ENCODE measurements at regions not wholly inside any gene's neighbourhood (a gene's known extent, or its start where the extent isn't known, plus 50 kb on each side); places are given as distances from the start of the nearest gene placed in this dataset.

- no peak overlapping the region for H3K4me3 Mint-ChIP-seq
- H3K27ac Mint-ChIP-seq, result no peak overlapping the region
- H3K9me3 Mint-ChIP-seq (ENCODE audit: insufficient read depth), result no peaks in the 10 kb centered on the region
- H3K4me1 Mint-ChIP-seq, result no peaks in the 10 kb centered on the region
- intact Hi-C loops (cut with micrococcal nuclease), result no loop called here
- Histone ChIP-seq H3K27me3 (replicated peaks in 1 of 4; ENCODE audit: control extremely low read depth in 1 of 4, control insufficient read depth in 3 of 4, insufficient read depth in 4 of 4, low read length in 3 of 4) (no peaks in the 10 kb centered on the region), H3K4me3 (ENCODE audit: control extremely low read depth in 1 of 5, extremely low read depth in 1 of 5, insufficient read depth in 1 of 5, low read depth in 2 of 5, low read length in 4 of 5) (no peak overlapping the region), H4K20me1 (ENCODE audit: control insufficient read depth, insufficient read depth, low read length, poor library complexity, severe bottlenecking) (no peaks in the 10 kb centered on the region), H3K36me3 (replicated peaks in 1 of 2; ENCODE audit: control extremely low read depth in 1 of 2, control insufficient read depth in 1 of 2, extremely low read depth in 1 of 2, insufficient read depth in 2 of 2, low read length in 1 of 2) (no peaks in the 10 kb centered on the region), H3K27ac (ENCODE audit: low read length in 2 of 2) (no peak overlapping the region), H3K79me2 (ENCODE audit: control insufficient read depth, insufficient read depth, low read length) (no peaks in the 10 kb centered on the region), H3K4me1 (ENCODE audit: control insufficient read depth in 2 of 2, insufficient read depth in 2 of 2, low read length in 2 of 2) (no peaks in the 10 kb centered on the region), H2AFZ (ENCODE audit: insufficient read depth, low read depth, low read length, poor library complexity, severe bottlenecking) (no peak overlapping the region), H3K4me2 (replicated peaks; ENCODE audit: low read depth, low read length, poor library complexity, severe bottlenecking) (no peak overlapping the region), H3K9me3 (ENCODE audit: control extremely low read depth in 1 of 3, control insufficient read depth in 2 of 3, insufficient read depth in 1 of 3, low read length in 2 of 3) (no peaks in the 10 kb centered on the region), H3K9ac (ENCODE audit: low read length) (no peak overlapping the region)
- TF ChIP-seq EZH2 (IDR thresholded peaks at IDR 0.05; ENCODE audit: borderline replicate concordance, insufficient read depth, low read depth, low read length, poor library complexity, severe bottlenecking) (no peak), CTCF (IDR thresholded peaks at IDR 0.05) (no peak)
- H3K27me3 Mint-ChIP-seq, result no peaks in the 10 kb centered on the region
- ChIA-PET CTCF (no interaction called here), POLR2A (no interaction called here)
- WGBS (ENCODE audit: insufficient coverage), result 81% methylated on average over 7 of the region's 9 CpGs
- ATAC-seq (ENCODE audit: low read depth) (no peak), DNase-seq (no peak)
Observed at GRCh38 chr3:127441764-127442163, 148.8 kb downstream of the TPRA1 start.

GRCh38 chr3:127440384-127440783 is 150.1 kb downstream of the TPRA1 start:
- CTCF ChIA-PET, result no interaction called here

More at GRCh38 chr3:127440384-127440783, 150.1 kb downstream of the TPRA1 start:
- Histone ChIP-seq H3K36me3 (replicated peaks in 1 of 2; ENCODE audit: control extremely low read depth in 1 of 2, control insufficient read depth in 1 of 2, extremely low read depth in 1 of 2, insufficient read depth in 2 of 2, low read length in 1 of 2) (no peaks in the 10 kb centered on the region), H3K4me3 (ENCODE audit: control extremely low read depth in 1 of 5, extremely low read depth in 1 of 5, insufficient read depth in 1 of 5, low read depth in 2 of 5, low read length in 4 of 5) (no peak overlapping the region), H3K79me2 (ENCODE audit: control insufficient read depth, insufficient read depth, low read length) (no peaks in the 10 kb centered on the region), H2AFZ (ENCODE audit: insufficient read depth, low read depth, low read length, poor library complexity, severe bottlenecking) (no peak overlapping the region), H3K27me3 (replicated peaks in 1 of 4; ENCODE audit: control extremely low read depth in 1 of 4, control insufficient read depth in 3 of 4, insufficient read depth in 4 of 4, low read length in 3 of 4) (no peaks in the 10 kb centered on the region), H3K9me3 (ENCODE audit: control extremely low read depth in 1 of 3, control insufficient read depth in 2 of 3, insufficient read depth in 1 of 3, low read length in 2 of 3) (no peaks in the 10 kb centered on the region), H3K9ac (ENCODE audit: low read length) (no peak overlapping the region), H3K27ac (ENCODE audit: low read length in 2 of 2) (no peak overlapping the region), H4K20me1 (ENCODE audit: control insufficient read depth, insufficient read depth, low read length, poor library complexity, severe bottlenecking) (no peaks in the 10 kb centered on the region), H3K4me2 (replicated peaks; ENCODE audit: low read depth, low read length, poor library complexity, severe bottlenecking) (no peak overlapping the region), H3K4me1 (ENCODE audit: control insufficient read depth in 2 of 2, insufficient read depth in 2 of 2, low read length in 2 of 2) (no peaks in the 10 kb centered on the region)
- TF ChIP-seq EZH2 (IDR thresholded peaks at IDR 0.05; ENCODE audit: borderline replicate concordance, insufficient read depth, low read depth, low read length, poor library complexity, severe bottlenecking) (no peak), CTCF (IDR thresholded peaks at IDR 0.05) (no peak)
- POLR2A ChIA-PET, result no interaction called here
- no peak for DNase-seq
- Mint-ChIP-seq H3K4me3 (no peak overlapping the region), H3K4me1 (no peaks in the 10 kb centered on the region), H3K27me3 (peaks cover 3% of the 10 kb centered on the region), H3K27ac (no peak overlapping the region), H3K9me3 (ENCODE audit: insufficient read depth) (no peaks in the 10 kb centered on the region)
- intact Hi-C loops (cut with micrococcal nuclease), result no loop called here
- ATAC-seq (ENCODE audit: low read depth), result no peak
- WGBS (ENCODE audit: insufficient coverage), result 100% methylated on average over 2 of the region's 5 CpGs
